ENCODE measurements at regions not wholly inside any gene's neighbourhood (a gene's known extent, or its start where the extent isn't known, plus 50 kb on each side); places are given as distances from the start of the nearest gene placed in this dataset.

DNA sequence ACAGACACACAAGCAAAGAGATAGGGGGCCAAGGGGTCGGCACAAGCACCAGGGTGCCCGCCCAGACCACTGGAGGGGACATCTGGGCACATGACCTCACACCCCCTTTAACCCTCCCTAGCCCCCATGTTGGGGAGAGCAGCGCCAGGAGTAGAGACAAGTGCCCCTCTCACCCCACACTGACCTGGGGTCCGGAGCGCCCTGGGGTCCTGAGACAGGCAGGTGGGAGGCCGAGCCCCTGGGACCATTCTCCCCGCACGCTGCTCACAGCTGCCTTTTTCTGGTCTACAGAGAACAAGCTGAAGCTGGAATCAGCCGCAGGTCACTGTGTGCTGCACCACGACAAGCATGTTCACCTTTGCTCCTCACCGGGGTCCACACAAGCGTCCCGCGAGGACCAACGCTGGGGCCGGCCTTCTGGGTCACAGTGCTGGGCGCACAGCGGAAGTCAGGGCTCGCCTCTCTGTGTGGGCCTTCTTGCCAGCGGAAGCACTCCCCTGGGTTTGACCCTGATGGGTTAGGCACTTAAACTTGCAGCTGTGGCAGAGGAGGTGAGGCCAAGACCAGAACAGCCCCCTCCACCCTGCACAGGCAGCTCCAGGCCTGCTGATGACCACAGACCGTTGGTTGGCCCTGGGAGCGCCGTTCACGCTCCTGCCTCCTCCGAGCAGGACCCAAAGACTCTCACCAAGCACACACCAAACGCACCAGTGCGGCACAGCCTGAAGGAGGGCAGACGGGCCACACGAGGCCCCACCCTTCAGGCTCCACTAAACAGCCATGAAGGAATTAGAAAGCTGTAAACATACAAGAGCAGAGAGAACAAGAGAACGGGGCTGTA lies 275.3 kb downstream of the EIPR1 start:
- TF ChIP-seq, protein P1, sequence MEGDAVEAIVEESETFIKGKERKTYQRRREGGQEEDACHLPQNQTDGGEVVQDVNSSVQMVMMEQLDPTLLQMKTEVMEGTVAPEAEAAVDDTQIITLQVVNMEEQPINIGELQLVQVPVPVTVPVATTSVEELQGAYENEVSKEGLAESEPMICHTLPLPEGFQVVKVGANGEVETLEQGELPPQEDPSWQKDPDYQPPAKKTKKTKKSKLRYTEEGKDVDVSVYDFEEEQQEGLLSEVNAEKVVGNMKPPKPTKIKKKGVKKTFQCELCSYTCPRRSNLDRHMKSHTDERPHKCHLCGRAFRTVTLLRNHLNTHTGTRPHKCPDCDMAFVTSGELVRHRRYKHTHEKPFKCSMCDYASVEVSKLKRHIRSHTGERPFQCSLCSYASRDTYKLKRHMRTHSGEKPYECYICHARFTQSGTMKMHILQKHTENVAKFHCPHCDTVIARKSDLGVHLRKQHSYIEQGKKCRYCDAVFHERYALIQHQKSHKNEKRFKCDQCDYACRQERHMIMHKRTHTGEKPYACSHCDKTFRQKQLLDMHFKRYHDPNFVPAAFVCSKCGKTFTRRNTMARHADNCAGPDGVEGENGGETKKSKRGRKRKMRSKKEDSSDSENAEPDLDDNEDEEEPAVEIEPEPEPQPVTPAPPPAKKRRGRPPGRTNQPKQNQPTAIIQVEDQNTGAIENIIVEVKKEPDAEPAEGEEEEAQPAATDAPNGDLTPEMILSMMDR (IDR thresholded peaks at IDR 0.05), result no peak
- no peak for TF ChIP-seq POLR2A (IDR thresholded peaks at IDR 0.05)

Measured in lower leg skin (tissue), 3 donors.